HG03571 (cell line): ENCODE measurements at regions not wholly inside any gene's neighbourhood (a gene's known extent, or its start where the extent isn't known, plus 50 kb on each side); places are given as distances from the start of the nearest gene placed in this dataset.
A peak's percentile ranks its signal among the peaks of the same experiment; 100 is the strongest.
"Not testable (repeated sequence)": the region's sequence is repeated elsewhere in the genome, so short reads cannot be mapped to it uniquely, and the experiment has no call there.

Experiments used
- ATAC-seq: cut with Tn5 transposase; IDR thresholded peaks from one replicate; pipeline ENCODE4 v1.9.1; 2021; ENCODE audit not compliant: unreplicated experiment

- ATAC-seq = no peak
Observed at GRCh38 chr3:180409883-180410282, 192.1 kb upstream of the TTC14 start.

- no peak for ATAC-seq
Observed at GRCh38 chr3:180414157-180414556, 187.8 kb upstream of the TTC14 start.

- peak; percentile 57 for ATAC-seq
Observed at GRCh38 chr3:180416111-180416594, 185.8 kb upstream of the TTC14 start.

- ATAC-seq = no peak
Observed at GRCh38 chr3:180417241-180417640, 184.7 kb upstream of the TTC14 start.

GRCh38 chr3:180420016-180420415 lies 181.9 kb upstream of the TTC14 start:
- ATAC-seq = no peak

GRCh38 chr3:180420804-180421203 lies 181.2 kb upstream of the TTC14 start:
- no peak for ATAC-seq

- ATAC-seq = no peak
Observed at GRCh38 chr3:180421221-180421620, 180.7 kb upstream of the TTC14 start.

- no peak for ATAC-seq
Observed at GRCh38 chr3:180421721-180422120, 180.2 kb upstream of the TTC14 start.

- not testable (repeated sequence) for ATAC-seq
Observed at GRCh38 chr3:180424305-180424704, 177.7 kb upstream of the TTC14 start.

GRCh38 chr3:180430896-180431295 lies 171.1 kb upstream of the TTC14 start:
- no peak for ATAC-seq

- no peak for ATAC-seq
Observed at GRCh38 chr3:180433152-180433551, 168.8 kb upstream of the TTC14 start.

GRCh38 chr3:180447136-180447535 lies 154.8 kb upstream of the TTC14 start:
- no peak for ATAC-seq

GRCh38 chr3:180448407-180448806 lies 153.6 kb upstream of the TTC14 start:
- not testable (repeated sequence) for ATAC-seq

GRCh38 chr3:180457225-180457624 lies 144.7 kb upstream of the TTC14 start:
- ATAC-seq = no peak

GRCh38 chr3:180466401-180467011 lies 135.5 kb upstream of the TTC14 start:
- no peak for ATAC-seq

GRCh38 chr3:180467177-180467576 lies 134.8 kb upstream of the TTC14 start:
- ATAC-seq = no peak

GRCh38 chr3:180469149-180469548 lies 132.8 kb upstream of the TTC14 start:
- ATAC-seq = no peak

GRCh38 chr3:180478695-180479094 lies 123.3 kb upstream of the TTC14 start:
- no peak for ATAC-seq

- no peak for ATAC-seq
Observed at GRCh38 chr3:180492047-180492446, 109.9 kb upstream of the TTC14 start.

- no peak for ATAC-seq
Observed at GRCh38 chr3:180496995-180497394, 105.0 kb upstream of the TTC14 start.

GRCh38 chr3:180516368-180516767 lies 85.6 kb upstream of the TTC14 start:
- no peak for ATAC-seq

GRCh38 chr3:180523040-180523439 lies 78.9 kb upstream of the TTC14 start:
- no peak for ATAC-seq

GRCh38 chr3:180528843-180529242 lies 73.1 kb upstream of the TTC14 start:
- no peak for ATAC-seq
